CD8-positive, alpha-beta memory T cell (primary cell): ENCODE measurements at regions not wholly inside any gene's neighbourhood (a gene's known extent, or its start where the extent isn't known, plus 50 kb on each side); places are given as distances from the start of the nearest gene placed in this dataset.
A peak's percentile ranks its signal among the peaks of the same experiment; 100 is the strongest.

Experiments used
- CTCF ChIA-PET: fragments of 350-600 bp; sonication (Branson Sonifier 250); formaldehyde crosslinking; loops from one replicate; lab custom pipeline; 2021; ENCODE audit warnings: antibody characterized with exemption; lab: Charles Lee
- POLR2A ChIA-PET: fragments of 350-600 bp; sonication (Branson Sonifier 250); formaldehyde crosslinking; loops from one replicate; lab custom pipeline; 2021; ENCODE audit warnings: antibody characterized with exemption; lab: Charles Lee
- DNase-seq, 5 donors: peaks; one replicate each; pipeline versions ENCODE4 v3.0.0 to v3.0.0-alpha.2; 2020 to 2022; ENCODE audit warnings: mixed read lengths in 1 of 5
- H3K27ac ChIP-seq: one replicate; pipeline ENCODE4 v1.7.0; 2013; ENCODE audit warnings: low read depth, mild to moderate bottlenecking, low read length, moderate library complexity
- H3K27me3 ChIP-seq: 2 replicates; pipeline ENCODE4 v1.7.0; 2013; ENCODE audit warnings: low read length, mild to moderate bottlenecking; ENCODE audit not compliant: insufficient read depth, poor library complexity, severe bottlenecking
- H3K36me3 ChIP-seq: 2 replicates; pipeline ENCODE4 v1.7.0; 2013; ENCODE audit warnings: mild to moderate bottlenecking, low read length, moderate library complexity; ENCODE audit not compliant: insufficient read depth
- H3K4me1 ChIP-seq: 2 replicates; pipeline ENCODE4 v1.7.0; 2013; ENCODE audit warnings: mild to moderate bottlenecking, low read length, moderate library complexity; ENCODE audit not compliant: insufficient read depth
- H3K4me3 ChIP-seq: 2 replicates; pipeline ENCODE4 v1.7.0; 2013; ENCODE audit warnings: mild to moderate bottlenecking, low read length
- H3K9me3 ChIP-seq: 2 replicates; pipeline ENCODE4 v1.7.0; 2013; ENCODE audit warnings: mild to moderate bottlenecking, low read length
- H3K27ac Mint-ChIP-seq, 8 donors: one replicate each; pipeline ENCODE4 v1.8.0; 2020 to 2021; ENCODE audit warnings: mixed read lengths in 8 of 8, mild to moderate bottlenecking in 6 of 8, inconsistent platforms in 3 of 8, moderate library complexity in 3 of 8
- H3K27me3 Mint-ChIP-seq, 2 donors: one replicate each; pipeline ENCODE4 v1.8.0; 2020 to 2021; ENCODE audit warnings: mixed read lengths in 2 of 2, mild to moderate bottlenecking in 1 of 2, moderate library complexity in 1 of 2
- H3K36me3 Mint-ChIP-seq, 3 donors: one replicate each; pipeline ENCODE4 v1.8.0; 2020 to 2021; ENCODE audit warnings: mixed read lengths in 3 of 3, inconsistent platforms in 1 of 3, mild to moderate bottlenecking in 1 of 3
- H3K4me1 Mint-ChIP-seq, 3 donors: one replicate each; pipeline ENCODE4 v1.8.0; 2020 to 2021; ENCODE audit warnings: mixed read lengths in 3 of 3, inconsistent platforms in 1 of 3, mild to moderate bottlenecking in 1 of 3
- H3K4me3 Mint-ChIP-seq, 7 donors: one replicate each; pipeline ENCODE4 v1.8.0; 2020 to 2021; ENCODE audit warnings: mixed read lengths in 7 of 7, mild to moderate bottlenecking in 6 of 7, moderate library complexity in 4 of 7, inconsistent platforms in 2 of 7
- H3K9me3 Mint-ChIP-seq, 5 donors: one replicate each; pipeline ENCODE4 v1.8.0; 2020 to 2022; ENCODE audit warnings: mixed read lengths in 5 of 5, mild to moderate bottlenecking in 3 of 5, moderate library complexity in 2 of 5, inconsistent platforms in 1 of 5

DNA sequence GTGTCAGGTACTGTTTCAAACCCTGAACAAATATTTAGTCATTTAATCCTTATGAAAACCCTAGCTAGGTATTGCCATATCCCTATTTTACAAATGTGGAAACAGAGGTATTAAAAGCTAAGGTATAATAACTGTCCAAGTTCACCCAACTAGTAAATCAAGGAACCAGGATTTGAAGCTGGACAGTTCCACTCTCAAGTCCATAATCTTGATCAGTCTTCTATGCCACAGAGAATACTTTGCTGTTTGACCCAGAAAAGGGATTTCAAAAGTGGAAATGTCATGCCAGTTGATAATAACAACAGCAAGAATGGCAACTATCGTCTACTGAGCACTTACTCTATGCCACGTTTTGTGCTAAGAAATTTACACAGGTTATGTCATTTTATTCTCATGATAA lies 90.4 kb upstream of the KIT start:
- no peak overlapping the region for H3K4me3 ChIP-seq
- no peak for DNase-seq
- no peaks in the 10 kb centered on the region for H3K9me3 ChIP-seq
- no peaks in the 10 kb centered on the region for H3K36me3 ChIP-seq
- no peaks in the 10 kb centered on the region for H3K4me1 ChIP-seq
- Mint-ChIP-seq H3K27ac (no peak overlapping the region), H3K36me3 (no peaks in the 10 kb centered on the region), H3K4me1 (peaks cover 0 to 6% (median 5%) of the 10 kb centered on the region in 3 donors), H3K27me3 (no peaks in the 10 kb centered on the region), H3K4me3 (no peak overlapping the region), H3K9me3 (peaks cover 0 to 4% (median 0%) of the 10 kb centered on the region in 5 donors)
- CTCF ChIA-PET: no interaction called here
- no peak overlapping the region for H3K27ac ChIP-seq
- no peaks in the 10 kb centered on the region for H3K27me3 ChIP-seq
- POLR2A ChIA-PET: no interaction called here

DNA sequence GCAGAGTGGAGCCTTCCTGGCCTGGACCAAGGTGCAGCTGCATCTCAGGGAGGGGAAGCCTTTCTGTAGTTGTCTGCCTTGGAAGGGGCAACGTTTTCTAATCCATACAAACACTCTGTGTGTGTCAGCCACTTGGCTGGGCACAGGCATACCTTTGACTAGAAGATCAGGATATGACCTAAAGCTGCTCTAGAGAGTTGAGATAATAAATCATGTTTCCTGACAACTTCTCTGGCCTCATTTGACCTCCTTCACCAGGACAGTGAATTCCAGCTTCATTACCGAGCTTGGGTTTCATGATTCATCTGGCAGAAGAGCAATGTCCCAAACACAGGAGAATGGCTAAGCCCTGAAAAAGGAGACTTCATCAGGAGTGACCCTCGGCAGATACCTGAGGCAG lies 89.6 kb upstream of the KIT start:
- no peaks in the 10 kb centered on the region for H3K36me3 ChIP-seq
- no peaks in the 10 kb centered on the region for H3K27me3 ChIP-seq
- Mint-ChIP-seq H3K4me3 (no peak overlapping the region), H3K4me1 (peaks cover 0 to 6% (median 5%) of the 10 kb centered on the region in 3 donors), H3K27me3 (no peaks in the 10 kb centered on the region), H3K27ac (no peak overlapping the region), H3K9me3 (peaks cover 0 to 4% (median 0%) of the 10 kb centered on the region in 5 donors), H3K36me3 (no peaks in the 10 kb centered on the region)
- DNase-seq: no peak
- no peak overlapping the region for H3K4me3 ChIP-seq
- ChIA-PET CTCF (no interaction called here), POLR2A (no interaction called here)
- H3K9me3 ChIP-seq: no peaks in the 10 kb centered on the region
- no peak overlapping the region for H3K27ac ChIP-seq
- H3K4me1 ChIP-seq: no peaks in the 10 kb centered on the region

- H3K27me3 Mint-ChIP-seq: no peaks in the 10 kb centered on the region
- no peaks in the 10 kb centered on the region for H3K27me3 ChIP-seq
- no peak overlapping the region for H3K4me3 Mint-ChIP-seq
- peaks cover 0 to 4% (median 0%) of the 10 kb centered on the region in 5 donors for H3K9me3 Mint-ChIP-seq
- peak overlapping the region; percentile 27 for H3K27ac ChIP-seq
- ChIA-PET POLR2A (no interaction called here), CTCF (no interaction called here)
- H3K27ac Mint-ChIP-seq: peak overlapping the region in 1 of 8 donors; percentile 72
- no peaks in the 10 kb centered on the region for H3K36me3 ChIP-seq
- H3K4me1 Mint-ChIP-seq: peaks cover 0 to 6% (median 5%) of the 10 kb centered on the region in 3 donors
- H3K4me3 ChIP-seq: no peak overlapping the region
- H3K36me3 Mint-ChIP-seq: no peaks in the 10 kb centered on the region
- no peaks in the 10 kb centered on the region for H3K9me3 ChIP-seq
- no peak for DNase-seq
- H3K4me1 ChIP-seq: no peaks in the 10 kb centered on the region
Observed at GRCh38 chr4:54570822-54571221, 86.9 kb upstream of the KIT start.

DNA sequence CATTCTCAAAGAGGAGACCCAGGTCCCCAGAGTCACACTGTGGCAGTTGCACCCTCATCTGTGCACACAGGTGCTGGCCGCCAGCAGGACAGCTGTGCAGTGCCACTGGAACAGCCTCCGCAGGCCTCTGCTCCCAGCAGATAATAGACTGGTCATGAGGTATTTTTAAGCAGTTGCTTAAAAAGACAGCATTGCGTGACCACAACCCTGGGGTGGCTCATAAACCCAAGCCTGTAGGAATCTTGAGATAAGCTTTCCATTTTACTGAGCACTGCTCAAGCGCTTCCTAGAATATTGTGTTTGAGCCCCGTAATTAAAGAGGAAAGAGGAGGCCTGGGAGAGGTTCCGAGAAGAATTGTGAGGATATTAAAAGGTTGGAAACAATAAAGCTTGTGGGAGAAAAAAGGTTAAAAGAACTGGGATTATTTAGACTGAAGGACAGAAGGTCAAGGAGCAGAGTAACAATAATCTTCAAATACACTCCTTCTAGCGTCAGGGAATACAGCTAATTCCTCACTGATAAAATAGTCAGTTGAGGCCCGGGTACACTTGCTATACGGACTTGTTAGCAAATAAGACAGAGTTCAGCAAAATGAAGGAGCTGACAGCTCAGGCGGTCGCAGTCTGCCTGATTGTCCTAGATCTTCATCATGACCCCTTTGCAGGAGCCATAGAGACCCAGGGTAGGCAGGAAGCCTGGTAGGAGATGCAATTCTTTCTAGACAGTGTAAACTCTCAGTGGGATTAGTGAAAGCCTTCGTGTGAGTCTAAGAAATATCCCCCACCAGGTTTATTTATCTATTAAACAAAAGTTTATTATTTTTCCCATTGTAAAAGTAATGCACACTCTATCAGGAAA lies 86.2 kb upstream of the KIT start:
- DNase-seq: no peak
- no peak overlapping the region for H3K4me3 ChIP-seq
- H3K36me3 ChIP-seq: no peaks in the 10 kb centered on the region
- Mint-ChIP-seq H3K27me3 (no peaks in the 10 kb centered on the region), H3K4me1 (peaks cover 0 to 4% (median 4%) of the 10 kb centered on the region in 3 donors), H3K36me3 (no peaks in the 10 kb centered on the region), H3K9me3 (peaks cover 0 to 4% (median 0%) of the 10 kb centered on the region in 5 donors), H3K4me3 (no peak overlapping the region), H3K27ac (no peak overlapping the region)
- POLR2A ChIA-PET: no interaction called here
- H3K27me3 ChIP-seq: no peaks in the 10 kb centered on the region
- H3K4me1 ChIP-seq: no peaks in the 10 kb centered on the region
- CTCF ChIA-PET: no interaction called here
- H3K9me3 ChIP-seq: no peaks in the 10 kb centered on the region
- peak overlapping the region; percentile 55 for H3K27ac ChIP-seq

GRCh38 chr4:54572152-54572542 lies 85.6 kb upstream of the KIT start:
- H3K4me1 Mint-ChIP-seq: no peaks in the 10 kb centered on the region
- H3K4me3 Mint-ChIP-seq: no peak overlapping the region
- H3K27me3 Mint-ChIP-seq: no peaks in the 10 kb centered on the region
- peaks cover 0 to 4% (median 0%) of the 10 kb centered on the region in 5 donors for H3K9me3 Mint-ChIP-seq
- ChIA-PET CTCF (no interaction called here), POLR2A (no interaction called here)
- Histone ChIP-seq H3K27ac (peak overlapping the region; percentile 55), H3K4me1 (no peaks in the 10 kb centered on the region), H3K4me3 (no peak overlapping the region), H3K9me3 (no peaks in the 10 kb centered on the region), H3K36me3 (no peaks in the 10 kb centered on the region), H3K27me3 (no peaks in the 10 kb centered on the region)
- H3K27ac Mint-ChIP-seq: no peak overlapping the region
- H3K36me3 Mint-ChIP-seq: no peaks in the 10 kb centered on the region
- DNase-seq: no peak

GRCh38 chr4:54574500-54574899 lies 83.3 kb upstream of the KIT start:
- no peaks in the 10 kb centered on the region for H3K27me3 Mint-ChIP-seq
- H3K4me3 Mint-ChIP-seq: no peak overlapping the region
- Histone ChIP-seq H3K27me3 (no peaks in the 10 kb centered on the region), H3K4me3 (no peak overlapping the region), H3K36me3 (no peaks in the 10 kb centered on the region), H3K27ac (no peak overlapping the region), H3K4me1 (no peaks in the 10 kb centered on the region), H3K9me3 (no peaks in the 10 kb centered on the region)
- H3K9me3 Mint-ChIP-seq: peaks cover 0 to 4% (median 0%) of the 10 kb centered on the region in 5 donors
- H3K27ac Mint-ChIP-seq: no peak overlapping the region
- H3K4me1 Mint-ChIP-seq: no peaks in the 10 kb centered on the region
- H3K36me3 Mint-ChIP-seq: no peaks in the 10 kb centered on the region
- ChIA-PET CTCF (no interaction called here), POLR2A (no interaction called here)
- DNase-seq: no peak

- no peak for DNase-seq
- H3K27ac Mint-ChIP-seq: no peak overlapping the region
- no peak overlapping the region for H3K4me3 ChIP-seq
- no peaks in the 10 kb centered on the region for H3K4me1 ChIP-seq
- H3K9me3 Mint-ChIP-seq: peaks cover 0 to 2% (median 0%) of the 10 kb centered on the region in 5 donors
- peaks cover 0 to 1% of the 10 kb centered on the region in 2 donors for H3K27me3 Mint-ChIP-seq
- no peak overlapping the region for H3K4me3 Mint-ChIP-seq
- no peak overlapping the region for H3K27ac ChIP-seq
- H3K27me3 ChIP-seq: no peaks in the 10 kb centered on the region
- CTCF ChIA-PET: no interaction called here
- no peaks in the 10 kb centered on the region for H3K4me1 Mint-ChIP-seq
- H3K9me3 ChIP-seq: no peaks in the 10 kb centered on the region
- POLR2A ChIA-PET: interaction anchor here (0.5 kb wide), 1 partner anchor 364 kb away, joined by 3 read pairs; no protein-coding TSS in a partner anchor
- H3K36me3 ChIP-seq: no peaks in the 10 kb centered on the region
- H3K36me3 Mint-ChIP-seq: no peaks in the 10 kb centered on the region
Observed at GRCh38 chr4:54575919-54576318, 81.8 kb upstream of the KIT start.

DNA sequence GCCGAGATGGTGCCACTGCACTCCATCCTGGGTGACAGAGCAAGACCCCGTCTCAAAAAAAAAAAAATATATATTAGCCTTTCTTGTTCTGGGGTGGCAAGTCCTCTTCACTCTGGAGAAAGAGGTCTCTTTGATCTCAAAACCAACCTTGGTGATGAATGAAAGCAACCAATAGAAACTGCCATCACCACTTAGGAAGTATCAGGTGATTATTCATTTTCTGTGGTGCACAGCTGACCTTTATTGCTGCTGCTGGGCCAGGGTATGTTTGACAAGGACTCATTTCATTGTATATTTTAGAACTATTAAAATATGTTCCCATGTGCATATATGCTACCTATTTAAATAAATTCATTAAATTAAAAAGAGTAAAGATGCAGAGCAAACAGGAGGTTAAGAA lies 76.0 kb upstream of the KIT start:
- H3K36me3 Mint-ChIP-seq: no peaks in the 10 kb centered on the region
- no peaks in the 10 kb centered on the region for H3K4me1 ChIP-seq
- DNase-seq: no peak
- H3K9me3 Mint-ChIP-seq: peaks cover 0 to 2% (median 0%) of the 10 kb centered on the region in 5 donors
- H3K27me3 Mint-ChIP-seq: peaks cover 2 to 4% of the 10 kb centered on the region in 2 donors
- H3K27ac ChIP-seq: no peak overlapping the region
- no peaks in the 10 kb centered on the region for H3K9me3 ChIP-seq
- CTCF ChIA-PET: no interaction called here
- POLR2A ChIA-PET: no interaction called here
- H3K27me3 ChIP-seq: no peaks in the 10 kb centered on the region
- H3K4me3 Mint-ChIP-seq: no peak overlapping the region
- H3K4me1 Mint-ChIP-seq: no peaks in the 10 kb centered on the region
- no peak overlapping the region for H3K4me3 ChIP-seq
- H3K27ac Mint-ChIP-seq: no peak overlapping the region
- no peaks in the 10 kb centered on the region for H3K36me3 ChIP-seq
